ENCODE measurements at regions not wholly inside any gene's neighbourhood (a gene's known extent, or its start where the extent isn't known, plus 50 kb on each side); places are given as distances from the start of the nearest gene placed in this dataset.

DNA sequence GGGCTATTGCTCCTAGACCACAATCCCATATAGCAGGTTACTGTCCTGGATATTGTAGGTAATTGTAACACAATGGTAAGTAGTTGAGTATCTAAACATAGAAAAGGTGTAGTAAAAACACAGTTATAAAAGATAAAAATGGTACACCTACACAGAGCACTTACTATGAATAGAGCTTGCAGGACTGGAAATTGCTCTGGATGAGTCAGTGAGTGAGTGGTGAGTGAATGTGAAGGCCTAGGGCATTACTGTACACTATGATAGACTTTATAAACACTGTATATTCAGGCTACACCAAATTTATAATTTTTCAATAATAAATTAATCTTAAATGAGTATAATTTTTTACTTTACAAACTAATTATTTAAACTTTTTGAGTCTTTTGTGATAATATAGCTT is 425.7 kb downstream of the PABPC4L start:
- no peak for TF ChIP-seq CTCF (IDR thresholded peaks at IDR 0.05)
- no peak for TF ChIP-seq POLR2A (IDR thresholded peaks at IDR 0.05)
